C1 segment of cervical spinal cord (tissue), 14 donors: ENCODE measurements at regions not wholly inside any gene's neighbourhood (a gene's known extent, or its start where the extent isn't known, plus 50 kb on each side); places are given as distances from the start of the nearest gene placed in this dataset.
A peak's percentile ranks its signal among the peaks of the same experiment; 100 is the strongest.
"Not testable (repeated sequence)": the region's sequence is repeated elsewhere in the genome, so short reads cannot be mapped to it uniquely, and the experiment has no call there.

ENCODE experiments used
- DNase-seq, 14 donors: peaks; one replicate each; lab custom pipeline; 2025; lab: John Stamatoyannopoulos, UW

- DNase-seq = not testable (repeated sequence)
Observed at GRCh38 chrX:124181515-124181914, 150.9 kb upstream of the TEX13D start.

- no peak for DNase-seq
Observed at GRCh38 chrX:124190440-124190839, 142.0 kb upstream of the TEX13D start.

DNA sequence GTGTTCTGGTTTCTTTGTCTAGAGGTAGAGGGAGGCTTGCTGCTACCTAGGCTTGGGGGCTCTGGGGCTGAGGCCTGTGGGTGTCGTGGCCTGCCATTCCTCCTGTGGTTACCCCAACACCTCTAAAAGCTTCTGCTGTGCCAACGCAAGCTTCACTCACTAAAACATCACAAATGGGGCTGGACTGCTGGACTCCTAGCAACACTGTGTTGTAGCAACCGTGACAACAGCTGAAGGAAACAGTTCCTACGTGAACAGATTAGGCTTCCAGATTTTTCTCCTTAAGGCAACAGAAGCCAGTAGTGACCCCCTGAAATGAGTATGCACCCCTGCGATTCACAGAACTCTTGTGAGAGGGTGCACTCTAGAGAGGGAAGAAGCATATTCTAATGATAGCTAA lies 138.3 kb upstream of the TEX13D start:
- DNase-seq = no peak

DNA sequence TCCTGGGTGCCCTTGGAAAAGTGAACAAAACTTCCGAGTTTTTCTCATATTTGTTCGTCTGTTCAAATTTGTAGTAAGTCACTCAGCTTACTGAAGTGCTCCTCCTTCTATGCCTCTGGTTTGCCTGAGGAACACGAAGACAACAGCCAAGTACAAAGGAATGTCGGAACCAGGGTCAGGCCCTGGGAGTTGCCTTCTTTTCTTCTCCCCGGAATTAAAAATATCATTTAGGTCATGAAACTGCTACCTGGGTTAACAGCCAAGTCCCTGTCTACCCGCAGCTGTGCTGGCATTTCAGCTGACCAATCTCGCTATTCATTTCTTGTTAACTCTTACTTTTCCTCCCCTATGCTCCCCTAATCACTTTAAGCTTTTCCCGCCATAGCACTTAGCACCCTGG lies 137.6 kb upstream of the TEX13D start:
- DNase-seq = no peak

GRCh38 chrX:124203311-124203710 lies 129.1 kb upstream of the TEX13D start:
- no peak for DNase-seq

GRCh38 chrX:124208660-124209059 lies 123.8 kb upstream of the TEX13D start:
- peak in 2 of 14 donors; percentile 4 to 11 for DNase-seq

DNA sequence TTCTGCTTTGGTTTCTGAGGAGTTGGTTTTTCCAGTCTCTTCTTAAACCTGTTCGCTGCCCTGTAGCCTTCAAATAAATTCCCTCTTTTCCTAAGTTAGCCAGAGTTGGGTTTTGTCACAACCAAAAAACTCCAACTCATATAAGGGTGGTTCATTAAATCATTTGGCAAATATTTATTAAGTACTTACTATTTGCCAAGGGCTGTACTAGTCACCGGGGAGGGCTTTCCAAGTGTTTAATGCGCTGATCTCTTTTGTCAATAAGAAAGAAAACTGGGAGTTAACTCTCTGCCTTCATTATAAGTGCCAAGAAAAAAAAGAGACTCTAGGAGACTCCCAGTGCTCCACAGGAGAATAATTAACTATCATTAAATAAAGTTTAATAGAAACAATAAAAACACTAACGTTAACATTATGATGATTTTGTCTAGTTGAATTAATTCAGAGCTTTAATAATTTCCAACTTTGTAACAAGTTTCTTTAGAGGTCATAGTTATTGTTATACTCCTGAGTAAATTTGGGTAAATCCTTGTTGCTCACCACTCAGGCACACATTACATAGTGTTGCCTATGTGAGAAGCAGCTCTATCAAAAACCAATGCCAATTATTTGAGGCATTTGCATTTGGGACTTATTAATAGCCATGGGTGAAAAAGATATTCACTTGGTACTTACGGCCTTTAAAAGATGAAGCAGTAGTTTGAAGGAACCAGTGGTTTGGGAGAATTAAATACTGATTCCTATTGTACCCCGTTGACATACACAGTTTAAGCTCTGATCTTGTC lies 122.5 kb upstream of the TEX13D start:
- DNase-seq = no peak

- no peak for DNase-seq
Observed at GRCh38 chrX:124211312-124211942, 121.0 kb upstream of the TEX13D start.

- no peak for DNase-seq
Observed at GRCh38 chrX:124212622-124213021, 119.8 kb upstream of the TEX13D start.

DNA sequence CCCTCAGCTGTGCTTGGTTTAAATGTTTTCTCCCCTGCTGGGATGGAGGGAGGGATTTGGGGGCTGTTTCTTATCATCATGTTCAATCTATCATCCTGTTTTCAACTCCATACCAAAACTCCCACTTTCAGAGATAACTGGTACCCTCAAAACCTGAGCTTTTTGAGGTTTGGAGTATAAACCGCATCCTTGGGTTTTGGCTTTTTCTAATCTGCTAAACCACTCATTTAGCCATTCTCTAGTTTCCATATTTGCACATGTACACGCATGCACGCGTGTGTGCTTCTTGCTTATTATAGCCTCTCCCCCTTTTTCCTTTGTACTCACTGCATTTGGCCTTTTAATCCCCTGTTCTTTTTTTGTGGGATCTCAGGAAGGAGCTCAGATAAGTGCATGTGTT lies 116.7 kb upstream of the TEX13D start:
- no peak for DNase-seq

DNA sequence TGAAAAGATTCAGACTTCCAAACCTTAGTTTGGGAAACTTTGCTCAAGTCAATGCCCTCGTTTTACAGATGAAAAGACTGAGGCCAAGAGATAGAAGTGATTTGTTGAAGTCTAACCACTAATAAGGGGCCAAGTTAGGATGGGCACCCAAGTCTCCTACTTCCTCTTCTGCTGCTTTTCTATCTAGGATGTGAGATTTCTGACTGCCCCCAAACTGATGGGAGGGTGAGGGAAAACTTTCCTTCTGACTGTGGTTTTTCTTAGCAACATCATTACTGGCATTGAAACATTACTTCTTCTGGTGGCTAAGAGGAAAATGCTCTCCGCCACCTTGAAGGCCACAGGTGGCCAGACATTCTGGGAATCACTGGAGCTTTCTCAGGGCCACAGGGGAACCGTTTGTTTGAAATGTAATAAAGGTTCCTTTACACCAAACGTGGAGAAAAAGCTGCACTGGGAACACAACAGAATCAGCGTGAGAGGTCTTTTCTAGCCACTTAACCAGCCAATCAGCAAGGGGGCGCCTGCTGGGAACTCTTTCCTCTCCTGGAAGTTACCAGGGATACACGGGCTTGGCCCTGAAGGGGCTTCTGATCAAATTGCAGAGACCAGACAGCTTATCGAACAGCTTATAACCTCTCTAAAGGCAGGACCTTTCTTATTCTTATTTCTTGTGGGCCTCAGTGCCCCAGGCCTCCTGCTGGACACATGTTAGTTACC lies 115.9 kb upstream of the TEX13D start:
- no peak for DNase-seq

GRCh38 chrX:124217304-124218251 lies 114.9 kb upstream of the TEX13D start:
- DNase-seq = peak in 6 of 14 donors; percentile 10 to 38 (median 18)

GRCh38 chrX:124223524-124223923 lies 108.9 kb upstream of the TEX13D start:
- DNase-seq = no peak

DNA sequence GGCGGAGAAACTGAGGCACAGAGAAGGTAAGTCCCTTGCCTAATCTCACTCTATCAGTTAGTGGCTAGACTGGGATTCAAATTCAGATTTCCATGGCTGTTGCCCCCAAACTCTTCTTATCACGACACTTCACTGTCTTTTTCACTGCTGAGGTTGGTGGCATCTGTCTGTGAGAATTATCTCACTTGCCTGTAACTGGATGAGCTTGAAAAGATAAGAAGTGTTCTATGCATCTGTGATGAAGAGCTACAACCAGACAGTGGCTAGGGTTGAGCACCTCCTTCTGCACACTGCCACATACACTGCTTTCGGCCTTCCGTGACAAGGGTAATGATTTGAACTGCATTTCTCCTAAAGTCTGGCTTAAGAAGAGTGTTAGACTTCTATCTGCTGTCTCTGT lies 107.9 kb upstream of the TEX13D start:
- DNase-seq = no peak

GRCh38 chrX:124226129-124226528 lies 106.3 kb upstream of the TEX13D start:
- DNase-seq = no peak

GRCh38 chrX:124228849-124229248 lies 103.6 kb upstream of the TEX13D start:
- DNase-seq = no peak

DNA sequence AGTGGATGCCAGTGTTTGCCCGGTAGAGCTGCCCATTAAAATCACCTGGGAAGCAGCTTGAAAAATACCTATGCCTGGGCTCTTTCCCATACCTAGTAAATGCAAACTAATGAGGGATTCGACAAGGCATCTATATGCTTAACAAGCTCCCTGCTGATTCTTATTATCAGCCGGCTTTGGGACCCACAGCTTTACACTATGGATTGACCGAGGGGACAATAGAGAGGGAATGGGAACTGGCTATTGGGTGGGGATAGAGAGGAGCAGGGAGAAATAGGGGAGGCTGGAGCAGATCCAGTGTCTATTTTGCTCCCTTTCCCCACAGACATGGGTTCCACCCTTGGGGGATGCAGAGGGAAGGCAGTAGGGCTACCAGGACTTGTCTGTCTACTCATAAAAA lies 103.1 kb upstream of the TEX13D start:
- no peak for DNase-seq

DNA sequence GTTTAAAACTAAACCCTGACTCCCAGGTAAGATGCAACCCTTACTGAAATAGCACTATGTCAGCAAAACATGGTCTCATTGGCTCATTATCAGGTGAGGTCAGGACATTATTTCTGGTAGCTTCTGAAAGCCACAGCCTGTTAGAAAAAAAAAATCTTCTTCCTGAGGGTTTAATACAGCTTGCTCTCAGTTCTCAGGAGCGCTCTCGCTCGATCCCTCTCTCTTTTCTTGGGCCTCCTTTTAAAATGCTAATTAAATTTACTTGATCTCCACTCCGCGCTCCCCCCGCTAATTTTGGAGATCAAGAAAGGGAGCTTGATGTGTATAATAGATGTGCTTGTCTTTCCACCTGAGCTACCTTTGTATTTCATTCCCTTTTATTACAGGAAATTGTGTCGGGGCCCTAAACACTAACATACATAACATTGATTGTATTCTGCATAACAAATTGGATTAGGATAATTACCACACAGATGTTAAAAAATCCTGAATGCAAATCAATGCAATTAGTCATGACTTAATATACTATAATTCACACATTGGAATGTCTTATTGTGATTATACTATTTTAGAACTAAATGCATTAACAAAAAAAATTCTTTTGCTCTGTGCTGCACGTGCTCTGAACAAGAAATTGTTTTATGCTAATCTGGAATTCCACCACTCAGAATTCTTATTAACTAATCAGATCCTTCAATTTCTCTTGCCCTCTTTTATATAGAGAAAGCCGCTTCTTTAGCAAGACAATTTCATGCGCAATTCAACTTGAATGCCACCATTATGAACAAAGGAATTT lies 101.6 kb upstream of the TEX13D start:
- DNase-seq = no peak

DNA sequence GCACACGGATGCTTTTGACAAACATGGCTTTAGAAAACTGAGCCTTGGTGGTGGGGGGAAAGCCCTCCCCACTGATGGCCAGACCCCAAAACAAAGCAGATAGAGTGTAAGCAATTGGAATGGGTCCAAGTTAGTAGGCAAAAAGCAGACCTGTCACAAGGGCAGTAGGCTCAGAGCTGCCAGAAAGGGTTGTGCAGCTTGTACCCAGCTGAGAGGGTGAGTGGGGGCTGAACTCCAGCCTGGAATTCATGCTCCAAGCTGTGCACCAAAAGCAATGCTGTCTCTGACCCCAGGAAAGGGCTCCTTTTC lies 101.1 kb upstream of the TEX13D start:
- DNase-seq = peak in 1 of 14 donors; percentile 7

DNA sequence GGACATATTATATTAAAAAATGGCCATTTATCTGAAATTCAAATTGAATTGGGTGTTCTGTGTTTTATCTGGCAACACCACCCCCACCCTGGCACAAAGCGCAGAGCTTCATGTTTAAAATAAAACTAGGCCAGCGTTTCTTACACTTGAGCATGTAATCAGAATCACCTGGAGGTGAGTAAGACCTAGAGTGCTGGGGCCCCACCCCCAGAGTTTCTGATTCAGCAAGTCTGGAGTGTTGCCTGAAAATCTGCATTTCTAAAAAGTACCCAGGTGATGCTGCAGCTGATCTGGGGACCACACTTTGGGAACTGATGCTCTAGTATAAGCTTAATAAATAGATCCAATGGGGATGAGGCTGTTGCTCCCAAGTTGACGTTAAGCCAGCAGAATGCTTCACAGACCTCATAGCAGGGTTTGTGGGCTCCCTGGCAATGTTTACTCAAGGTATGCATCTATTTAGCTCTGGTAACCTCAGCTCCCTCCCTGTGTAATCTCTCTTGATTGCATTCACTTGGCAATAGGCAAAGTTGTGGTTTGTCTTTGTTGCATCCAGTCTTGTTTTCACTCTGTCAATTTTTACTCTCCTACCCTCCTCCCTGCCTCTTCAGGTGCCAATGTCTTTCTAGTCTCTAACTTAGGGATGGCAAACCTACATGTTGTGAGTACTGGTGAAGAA lies 99.8 kb upstream of the TEX13D start:
- no peak for DNase-seq
